AG09309 (cell line): ENCODE measurements at regions not wholly inside any gene's neighbourhood (a gene's known extent, or its start where the extent isn't known, plus 50 kb on each side); places are given as distances from the start of the nearest gene placed in this dataset.

Experiments used
- DNase-seq: peaks from one replicate; pipeline ENCODE4 v3.0.0-alpha.2; 2010; ENCODE audit warnings: low read depth
- H3K4me3 ChIP-seq: 2 replicates; pipeline ENCODE4 v1.5.1; 2011; ENCODE audit warnings: mild to moderate bottlenecking, low read depth, low read length, moderate library complexity; ENCODE audit not compliant: control insufficient read depth
- CTCF ChIP-seq: IDR thresholded peaks from 2 replicates; pipeline ENCODE4 v1.5.1; 2011; ENCODE audit warnings: mild to moderate bottlenecking, low read depth, low read length, inconsistent platforms; ENCODE audit not compliant: insufficient read depth, control insufficient read depth; ENCODE audit errors: missing control alignments

GRCh38 chr17:77379065-77379428 lies 238.3 kb downstream of the SEC14L1 start:
- H3K4me3 ChIP-seq = no peak overlapping the region
- no peak for DNase-seq
- no peak for TF ChIP-seq CTCF

- H3K4me3 ChIP-seq = no peak overlapping the region
- TF ChIP-seq CTCF = no peak
- DNase-seq = no peak
Observed at GRCh38 chr17:77379832-77380231, 239.1 kb downstream of the SEC14L1 start.

GRCh38 chr17:77380395-77381184 lies 239.8 kb downstream of the SEC14L1 start:
- no peak for DNase-seq
- H3K4me3 ChIP-seq = no peak overlapping the region
- no peak for TF ChIP-seq CTCF

GRCh38 chr17:77381185-77381700 lies 240.5 kb downstream of the SEC14L1 start:
- no peak for DNase-seq
- TF ChIP-seq CTCF = no peak
- H3K4me3 ChIP-seq = no peak overlapping the region

- H3K4me3 ChIP-seq = no peak overlapping the region
- DNase-seq = no peak
- TF ChIP-seq CTCF = no peak
Observed at GRCh38 chr17:77381731-77382130, 241.0 kb downstream of the SEC14L1 start.

- no peak for DNase-seq
- no peak for TF ChIP-seq CTCF
- no peak overlapping the region for H3K4me3 ChIP-seq
Observed at GRCh38 chr17:77382356-77382911, 241.7 kb downstream of the SEC14L1 start.
